SK-N-MC (cell line): ENCODE measurements at regions not wholly inside any gene's neighbourhood (a gene's known extent, or its start where the extent isn't known, plus 50 kb on each side); places are given as distances from the start of the nearest gene placed in this dataset.

Experiments
- DNase-seq: peaks from one replicate; pipeline ENCODE4 v3.0.0-alpha.2; 2011; ENCODE audit warnings: low read depth, low spot score
- H3K27ac ChIP-seq: fragments of 200-600 bp; sonication (generic); 2 replicates; pipeline ENCODE4 v1.5.1; 2016; ENCODE audit warnings: mixed run types
- H3K36me3 ChIP-seq: fragments of 200-600 bp; sonication (generic); 2 replicates; pipeline ENCODE4 v1.6.1; 2017; ENCODE audit warnings: antibody characterized with exemption, low read length, mixed read lengths; ENCODE audit not compliant: insufficient read depth
- H3K4me3 ChIP-seq: fragments of 200-600 bp; sonication (generic); 2 replicates; pipeline ENCODE4 v1.5.1; 2016
- H3K9ac ChIP-seq: fragments of 200-600 bp; sonication (generic); 2 replicates; pipeline ENCODE4 v1.8.0; 2017; ENCODE audit warnings: mixed run types, mixed read lengths; ENCODE audit not compliant: insufficient read length
- H3K9me3 ChIP-seq: fragments of 200-600 bp; sonication (generic); 2 replicates; pipeline ENCODE4 v1.6.1; 2017; ENCODE audit warnings: low read depth, mild to moderate bottlenecking, antibody characterized with exemption, low read length, moderate library complexity, mixed read lengths
- EZH2 ChIP-seq: fragments of 200-600 bp; sonication (generic); IDR thresholded peaks from one replicate; pipeline ENCODE4 v1.6.1; 2017; ENCODE audit warnings: antibody characterized with exemption
- FOXP2 ChIP-seq: optimal IDR thresholded peaks from 2 replicates; pipeline ENCODE3; 2011; ENCODE audit warnings: mild to moderate bottlenecking, moderate library complexity; ENCODE audit not compliant: insufficient read depth; ENCODE audit errors: extremely low read length, control extremely low read depth
- POLR2AphosphoS5 ChIP-seq: IDR thresholded peaks from 2 replicates; pipeline ENCODE4 v1.6.1; 2012; ENCODE audit warnings: mild to moderate bottlenecking, low read depth, low read length, borderline replicate concordance

DNA sequence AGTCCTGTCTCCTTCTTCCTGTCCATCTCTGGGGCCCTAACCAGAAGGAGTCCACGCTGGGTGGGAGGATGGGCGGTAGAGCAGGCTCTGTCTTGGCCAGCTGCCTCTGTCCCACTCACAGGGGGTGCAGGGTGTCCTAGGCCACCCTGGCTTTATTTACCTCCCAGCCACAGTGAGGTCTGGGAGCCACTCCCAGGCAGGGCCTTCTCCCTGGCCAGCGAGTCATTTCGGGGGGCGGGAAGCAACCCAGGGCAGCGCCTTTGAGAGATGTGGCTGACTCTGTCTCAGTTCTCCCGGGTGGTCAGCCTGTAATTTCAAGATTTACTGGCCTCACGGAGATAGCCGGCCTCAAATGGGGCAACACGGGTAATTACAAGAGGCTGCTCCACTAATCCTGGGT is 67.4 kb upstream of the PTCH1 start:
- DNase-seq: no peak

DNA sequence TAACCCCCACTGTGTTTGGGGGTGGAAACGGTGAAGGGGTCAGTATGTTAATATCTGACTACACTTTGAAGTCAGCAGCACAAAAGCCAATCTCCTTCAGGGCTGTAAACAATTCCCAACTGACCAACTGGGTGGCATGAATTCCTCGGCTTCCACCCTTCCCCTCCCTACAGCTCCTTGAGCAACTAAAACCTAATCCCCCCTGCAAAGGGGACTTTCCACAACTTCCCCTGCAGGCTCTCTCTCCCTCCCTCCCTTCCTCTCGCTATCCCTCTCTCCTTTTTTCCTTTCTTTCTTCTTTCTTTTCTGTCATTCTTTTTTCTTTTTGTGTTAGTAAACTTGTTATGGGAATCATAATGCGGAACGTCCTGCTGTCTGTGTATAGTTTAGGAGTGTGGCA is 65.1 kb upstream of the PTCH1 start:
- Histone ChIP-seq H3K9me3 (no peaks in the 10 kb centered on the region), H3K4me3 (no peak overlapping the region), H3K9ac (no peak overlapping the region), H3K27ac (peak overlapping the region; percentile 70), H3K36me3 (no peaks in the 10 kb centered on the region)
- no peak for DNase-seq
- TF ChIP-seq POLR2AphosphoS5 (no peak), FOXP2 (no peak), EZH2 (no peak)

More for the DNA sequence above, 67.4 kb upstream of the PTCH1 start:
- Histone ChIP-seq H3K4me3 (no peak overlapping the region), H3K9me3 (no peaks in the 10 kb centered on the region), H3K36me3 (no peaks in the 10 kb centered on the region), H3K27ac (no peak overlapping the region), H3K9ac (no peak overlapping the region)
- no peak for TF ChIP-seq EZH2
- TF ChIP-seq POLR2AphosphoS5: no peak
- no peak for TF ChIP-seq FOXP2

DNA sequence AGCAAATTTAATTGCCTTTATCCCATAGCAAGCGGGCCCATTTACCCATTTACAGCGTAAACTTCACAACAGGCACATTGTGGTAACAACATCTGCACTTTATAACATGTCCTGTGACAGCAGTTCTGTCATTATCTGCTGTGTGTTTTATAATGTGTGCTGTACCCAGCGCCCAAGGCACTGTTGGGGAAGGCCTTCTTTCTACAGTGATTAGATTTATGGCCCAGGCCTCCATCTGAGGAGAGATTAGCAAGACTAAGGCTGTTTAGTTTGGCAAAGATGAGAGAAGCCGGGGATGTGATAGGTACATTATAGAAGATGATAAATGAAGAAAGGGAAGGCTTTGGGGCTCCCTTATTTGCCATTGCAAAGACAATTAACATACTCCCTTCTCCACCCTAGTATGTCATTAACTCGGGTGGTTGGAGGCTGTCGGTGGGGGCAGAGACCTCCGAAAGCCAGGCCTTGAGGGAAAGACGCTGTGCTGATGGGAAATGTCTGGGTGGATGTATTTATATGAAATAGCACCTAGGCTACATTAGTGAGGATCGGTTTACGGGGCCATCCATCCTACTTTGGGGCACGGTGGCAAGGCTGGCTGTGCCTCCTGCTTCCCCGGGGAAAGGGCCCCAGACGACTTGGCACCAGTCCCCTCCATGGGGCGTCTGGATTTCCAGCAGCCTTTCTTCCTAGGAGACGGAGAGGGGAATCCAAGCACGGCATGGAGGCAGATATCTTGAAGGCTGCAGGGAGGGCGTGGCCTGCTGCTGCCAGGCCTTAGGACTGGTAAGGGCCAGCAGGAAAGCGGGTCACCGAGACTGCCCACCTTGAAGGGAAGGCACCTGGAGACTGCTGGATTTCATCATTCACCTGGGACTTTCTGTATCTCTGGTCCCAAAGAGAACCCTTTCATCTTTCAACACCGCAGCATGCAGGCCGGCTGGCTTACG is 64.3 kb upstream of the PTCH1 start:
- peak; percentile 87 for DNase-seq
- TF ChIP-seq FOXP2 (peak; percentile 87), EZH2 (no peak), POLR2AphosphoS5 (peak; percentile 23; the same call in 1 of the 2 replicates)
- no peaks in the 10 kb centered on the region for H3K9me3 ChIP-seq
- H3K9ac ChIP-seq: no peak overlapping the region
- H3K4me3 ChIP-seq: peak overlapping the region; percentile 42
- H3K36me3 ChIP-seq: no peaks in the 10 kb centered on the region
- peak overlapping the region; percentile 70 for H3K27ac ChIP-seq

DNA sequence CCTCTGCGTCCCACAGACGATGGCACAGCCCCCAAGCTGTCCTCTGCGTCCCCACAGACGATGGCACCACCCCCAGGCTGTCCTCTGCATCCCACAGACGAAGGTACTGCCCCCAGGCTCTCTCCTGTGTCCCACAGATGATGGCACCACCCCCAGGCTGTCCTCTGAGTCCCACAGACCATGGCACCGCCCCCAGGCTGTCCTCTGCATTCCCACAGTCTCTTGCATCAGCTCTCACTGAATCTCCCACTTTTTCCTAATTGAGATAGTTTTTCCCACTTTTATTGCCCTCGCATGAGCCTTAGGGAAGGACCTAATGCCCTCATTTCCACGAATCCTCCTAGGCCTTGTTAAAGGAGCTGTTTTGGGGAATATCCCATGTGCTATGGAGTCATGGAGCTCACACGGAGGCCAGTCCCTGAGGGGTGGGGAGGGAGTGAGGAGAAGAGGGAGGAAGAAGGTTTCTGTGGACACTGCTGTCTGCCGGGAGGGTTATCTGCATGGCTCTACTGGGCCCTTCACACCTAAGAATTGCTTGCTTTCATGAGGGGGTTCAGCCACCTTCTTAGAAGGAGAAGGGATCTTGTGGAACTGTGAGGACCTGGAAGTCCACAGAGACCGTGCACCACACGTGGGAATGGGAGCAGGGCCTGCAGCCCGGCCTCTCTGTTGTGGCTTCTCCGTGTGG is 58.2 kb upstream of the PTCH1 start:
- Histone ChIP-seq H3K9ac (no peak overlapping the region), H3K27ac (no peak overlapping the region), H3K4me3 (no peak overlapping the region), H3K9me3 (no peaks in the 10 kb centered on the region), H3K36me3 (no peaks in the 10 kb centered on the region)
- TF ChIP-seq POLR2AphosphoS5: no peak
- TF ChIP-seq FOXP2: no peak
- TF ChIP-seq EZH2: no peak
- no peak for DNase-seq

DNA sequence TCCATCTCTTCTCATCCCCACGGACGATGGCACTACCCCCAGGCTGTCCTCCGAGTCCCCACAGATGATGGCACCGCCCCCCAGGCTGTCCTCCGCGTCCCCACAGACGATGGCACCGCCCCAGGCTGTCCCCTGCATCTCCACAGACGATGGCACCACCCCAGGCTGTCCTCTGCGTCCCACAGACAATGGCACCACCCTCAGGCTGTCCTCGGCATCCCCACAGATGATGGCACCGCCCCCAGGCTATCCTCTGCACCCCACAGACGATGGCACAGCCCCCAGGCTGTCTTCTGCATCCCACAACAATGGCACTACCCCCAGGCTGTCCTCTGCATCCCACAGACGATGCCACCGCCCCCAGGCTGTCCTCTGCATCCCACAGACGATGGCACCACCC is 57.4 kb upstream of the PTCH1 start:
- no peak for TF ChIP-seq EZH2
- H3K36me3 ChIP-seq: no peaks in the 10 kb centered on the region
- H3K4me3 ChIP-seq: no peak overlapping the region
- no peaks in the 10 kb centered on the region for H3K9me3 ChIP-seq
- DNase-seq: no peak
- H3K9ac ChIP-seq: no peak overlapping the region
- H3K27ac ChIP-seq: no peak overlapping the region

DNA sequence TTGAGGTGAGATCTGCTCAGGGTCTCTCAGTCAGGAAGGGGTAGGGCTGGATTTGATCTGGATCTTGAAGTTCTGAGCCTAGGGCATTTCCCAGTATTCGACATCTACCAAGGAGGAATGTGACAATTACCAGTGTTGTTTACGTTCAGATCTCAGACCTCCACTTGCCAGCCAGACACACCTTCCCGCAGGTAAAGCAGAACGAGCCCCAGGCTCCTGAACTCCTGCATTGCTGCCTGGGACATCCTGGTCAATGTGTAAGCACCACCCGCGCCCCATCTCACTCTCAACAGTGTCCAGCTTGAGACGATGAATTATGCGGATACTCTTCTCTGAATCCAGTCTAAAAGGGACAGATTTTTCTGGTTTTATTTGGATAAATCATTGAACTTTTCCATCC is 56.7 kb upstream of the PTCH1 start:
- no peak overlapping the region for H3K9ac ChIP-seq
- no peaks in the 10 kb centered on the region for H3K9me3 ChIP-seq
- H3K27ac ChIP-seq: 0 out of 2 replicates have a peak overlapping the region, but pooled peaks have one; percentile 21
- H3K4me3 ChIP-seq: no peak overlapping the region
- TF ChIP-seq FOXP2: no peak
- no peak for DNase-seq
- no peaks in the 10 kb centered on the region for H3K36me3 ChIP-seq

DNA sequence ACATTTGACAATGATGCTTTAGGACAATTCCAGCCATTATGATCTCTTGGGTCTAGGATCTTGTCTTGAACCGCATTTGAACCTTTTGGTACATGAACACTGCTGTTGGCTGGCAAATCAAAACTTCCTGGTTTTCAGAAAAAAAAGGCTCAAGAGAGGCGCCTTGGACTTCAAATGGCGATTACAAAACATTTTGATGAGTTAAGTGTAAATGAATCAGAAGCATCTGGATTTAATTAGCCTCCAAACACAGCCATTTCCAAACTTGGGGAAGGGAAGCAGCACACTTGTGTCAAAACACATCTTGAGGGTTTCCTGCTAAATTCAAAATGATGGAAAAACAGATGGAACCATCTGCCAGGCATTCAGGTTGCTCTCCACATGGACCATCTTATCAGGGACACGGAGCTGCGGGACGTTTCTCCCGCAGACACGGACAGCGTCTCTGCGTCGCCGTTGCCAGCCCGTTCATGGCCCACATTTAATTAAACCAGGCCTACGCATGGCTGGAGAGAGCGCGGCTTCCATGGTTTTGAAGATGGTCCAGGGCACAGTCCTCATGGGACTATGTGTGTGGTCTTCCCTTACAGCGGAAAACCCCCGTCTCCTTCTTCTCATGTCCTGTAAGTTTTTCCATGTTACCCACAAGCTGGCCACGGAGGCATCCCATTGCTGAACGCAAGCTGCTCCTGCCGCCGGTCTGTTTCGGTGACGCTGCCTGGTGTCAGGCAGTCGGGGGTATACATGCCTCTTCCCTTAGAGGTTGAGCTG is 55.8 kb upstream of the PTCH1 start:
- peak; percentile 65 for DNase-seq
- no peaks in the 10 kb centered on the region for H3K9me3 ChIP-seq
- no peak for TF ChIP-seq EZH2
- no peak for TF ChIP-seq FOXP2
- TF ChIP-seq POLR2AphosphoS5: no peak
- H3K9ac ChIP-seq: no peak overlapping the region
- H3K36me3 ChIP-seq: no peaks in the 10 kb centered on the region
- H3K27ac ChIP-seq: peak overlapping the region; percentile 66
- peak overlapping the region; percentile 31; the same call in 1 of the 2 replicates for H3K4me3 ChIP-seq

DNA sequence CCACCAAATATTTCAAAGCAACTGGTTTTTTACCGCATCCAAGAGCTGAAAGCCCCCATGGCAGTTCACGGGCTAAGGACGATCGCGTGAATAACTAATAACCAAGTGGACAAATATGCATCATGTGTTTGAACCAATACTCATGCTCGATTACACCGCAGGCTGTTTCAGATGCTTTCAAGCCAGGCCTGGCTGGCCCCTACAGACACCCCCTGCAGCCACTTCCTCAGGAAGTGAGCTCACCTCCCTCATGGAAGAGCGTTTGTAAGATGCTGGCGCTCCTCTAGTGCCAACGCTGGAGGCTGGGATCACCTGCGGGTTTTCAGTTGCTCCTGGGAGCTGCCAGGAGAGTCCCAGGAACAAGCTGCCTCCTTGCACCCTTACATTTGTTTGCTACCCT is 53.9 kb upstream of the PTCH1 start:
- no peaks in the 10 kb centered on the region for H3K9me3 ChIP-seq
- no peak overlapping the region for H3K9ac ChIP-seq
- DNase-seq: no peak
- peak overlapping the region; percentile 54 for H3K27ac ChIP-seq
- H3K36me3 ChIP-seq: no peaks in the 10 kb centered on the region
- TF ChIP-seq POLR2AphosphoS5 (no peak), EZH2 (no peak), FOXP2 (no peak)
- H3K4me3 ChIP-seq: no peak overlapping the region
